GM06990 (cell line): ENCODE measurements at regions not wholly inside any gene's neighbourhood (a gene's known extent, or its start where the extent isn't known, plus 50 kb on each side); places are given as distances from the start of the nearest gene placed in this dataset.
"Not testable (repeated sequence)": the region's sequence is repeated elsewhere in the genome, so short reads cannot be mapped to it uniquely, and the experiment has no call there.

ENCODE experiments used
- DNase-seq: peaks from one replicate; pipeline ENCODE4 v3.0.0-alpha.2; 2011; ENCODE audit not compliant: insufficient read length; ENCODE audit errors: extremely low read depth
- H3K27me3 ChIP-seq: replicated peaks from 2 replicates; pipeline ENCODE4 v1.6.0; 2011; ENCODE audit warnings: low read length; ENCODE audit not compliant: control insufficient read depth, insufficient read depth
- H3K36me3 ChIP-seq: 2 replicates; pipeline ENCODE4 v1.5.1; 2011; ENCODE audit warnings: low read length; ENCODE audit not compliant: control insufficient read depth, insufficient read depth
- H3K4me3 ChIP-seq: replicated peaks from 2 replicates; pipeline ENCODE4 v1.5.1; 2011; ENCODE audit warnings: low read depth, mild to moderate bottlenecking, control low read depth, low read length
- TF ChIP-seq, protein P1 (sequence below): IDR thresholded peaks from 2 replicates; pipeline ENCODE4 v1.5.1; 2011; ENCODE audit warnings: low read length, control low read depth, mild to moderate bottlenecking, inconsistent platforms; ENCODE audit not compliant: insufficient read depth, poor library complexity, severe bottlenecking

DNA sequence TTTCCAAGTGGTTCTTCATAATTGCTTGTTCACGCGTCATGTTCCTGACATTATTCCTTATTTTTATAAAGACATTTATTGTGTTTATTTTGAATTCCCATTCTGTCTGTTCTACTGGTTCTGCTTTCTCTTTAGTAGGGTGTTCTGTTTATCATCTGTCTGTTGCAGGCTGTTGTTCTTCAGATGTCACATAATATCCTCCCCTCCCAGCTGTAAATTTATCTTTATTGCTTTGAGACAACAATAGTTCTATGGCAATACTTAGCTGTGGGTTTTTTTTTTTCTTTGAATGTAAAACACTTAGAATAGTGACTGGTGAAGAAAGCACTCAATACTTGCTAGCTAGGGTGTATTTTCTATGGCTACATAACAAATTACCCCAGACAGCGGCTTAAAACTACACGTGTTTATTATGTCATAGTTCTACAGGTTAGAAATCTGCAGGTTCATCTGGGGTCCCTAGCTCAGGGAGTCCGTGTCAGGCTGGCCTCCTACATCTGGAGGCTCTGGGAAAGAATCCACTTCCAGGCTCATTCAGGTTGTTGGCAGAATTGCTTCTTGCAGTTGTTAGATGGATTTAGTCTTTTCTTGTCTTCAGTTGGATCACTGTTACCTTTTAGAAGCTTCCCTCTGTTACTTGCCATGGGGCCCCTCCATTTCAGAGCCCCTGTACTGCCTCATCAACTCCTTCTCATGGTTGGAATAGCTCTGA is 63.4 kb upstream of the ENPEP start:
- Histone ChIP-seq H3K4me3 (no peak overlapping the region), H3K27me3 (no peaks in the 10 kb centered on the region), H3K36me3 (no peaks in the 10 kb centered on the region)
- TF ChIP-seq, protein P1, sequence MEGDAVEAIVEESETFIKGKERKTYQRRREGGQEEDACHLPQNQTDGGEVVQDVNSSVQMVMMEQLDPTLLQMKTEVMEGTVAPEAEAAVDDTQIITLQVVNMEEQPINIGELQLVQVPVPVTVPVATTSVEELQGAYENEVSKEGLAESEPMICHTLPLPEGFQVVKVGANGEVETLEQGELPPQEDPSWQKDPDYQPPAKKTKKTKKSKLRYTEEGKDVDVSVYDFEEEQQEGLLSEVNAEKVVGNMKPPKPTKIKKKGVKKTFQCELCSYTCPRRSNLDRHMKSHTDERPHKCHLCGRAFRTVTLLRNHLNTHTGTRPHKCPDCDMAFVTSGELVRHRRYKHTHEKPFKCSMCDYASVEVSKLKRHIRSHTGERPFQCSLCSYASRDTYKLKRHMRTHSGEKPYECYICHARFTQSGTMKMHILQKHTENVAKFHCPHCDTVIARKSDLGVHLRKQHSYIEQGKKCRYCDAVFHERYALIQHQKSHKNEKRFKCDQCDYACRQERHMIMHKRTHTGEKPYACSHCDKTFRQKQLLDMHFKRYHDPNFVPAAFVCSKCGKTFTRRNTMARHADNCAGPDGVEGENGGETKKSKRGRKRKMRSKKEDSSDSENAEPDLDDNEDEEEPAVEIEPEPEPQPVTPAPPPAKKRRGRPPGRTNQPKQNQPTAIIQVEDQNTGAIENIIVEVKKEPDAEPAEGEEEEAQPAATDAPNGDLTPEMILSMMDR = no peak
- DNase-seq = no peak

DNA sequence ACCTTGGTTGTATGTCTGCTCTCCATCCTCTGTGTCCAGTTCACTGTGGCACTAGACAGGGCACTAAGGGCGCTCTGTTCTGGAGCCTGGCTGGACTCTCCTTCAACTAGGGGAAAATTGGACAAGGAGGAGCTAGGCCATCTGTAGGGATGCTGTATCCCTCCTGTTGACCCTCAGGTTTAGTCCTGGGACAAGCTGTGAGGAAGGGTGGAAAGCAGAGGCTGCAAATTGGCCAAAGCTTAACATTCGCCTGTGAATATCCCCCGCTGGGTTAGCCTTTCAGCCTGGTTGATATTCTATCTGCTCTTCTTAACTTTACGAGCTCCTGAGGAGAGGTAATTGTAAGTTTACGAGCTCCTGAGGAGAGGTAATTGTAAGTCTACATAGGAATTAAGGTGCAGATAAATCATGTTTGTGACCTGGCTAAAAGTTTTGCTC is 64.4 kb upstream of the ENPEP start:
- no peaks in the 10 kb centered on the region for H3K27me3 ChIP-seq
- DNase-seq = no peak
- no peaks in the 10 kb centered on the region for H3K36me3 ChIP-seq
- TF ChIP-seq, protein P1 = no peak
- no peak overlapping the region for H3K4me3 ChIP-seq

DNA sequence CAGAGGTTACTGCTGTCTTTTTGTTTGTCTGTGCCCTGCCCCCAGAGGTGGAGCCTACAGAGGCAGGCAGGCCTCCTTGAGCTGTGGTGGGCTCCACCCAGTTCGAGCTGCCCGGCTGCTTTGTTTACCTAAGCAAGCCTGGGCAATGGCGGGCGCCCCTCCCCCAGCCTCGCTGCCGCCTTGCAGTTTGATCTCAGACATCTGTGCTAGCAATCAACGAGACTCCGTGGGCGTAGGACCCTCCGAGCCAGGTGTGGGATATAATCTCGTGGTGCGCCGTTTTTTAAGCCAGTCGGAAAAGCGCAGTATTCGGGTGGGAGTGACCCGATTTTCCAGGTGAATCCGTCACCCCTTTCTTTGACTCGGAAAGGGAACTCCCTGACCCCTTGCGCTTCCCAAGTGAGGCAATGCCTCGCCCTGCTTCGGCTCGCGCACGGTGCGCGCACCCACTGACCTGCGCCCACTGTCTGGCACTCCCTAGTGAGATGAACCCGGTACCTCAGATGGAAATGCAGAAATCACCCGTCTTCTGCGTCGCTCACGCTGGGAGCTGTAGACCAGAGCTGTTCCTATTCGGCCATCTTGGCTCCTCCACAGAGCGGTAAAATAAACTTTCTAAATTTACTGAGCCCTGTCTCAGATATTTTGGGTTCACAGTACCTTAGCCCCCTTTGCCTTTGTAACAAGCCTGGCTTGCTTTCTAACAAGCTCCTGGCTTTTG is 64.9 kb upstream of the ENPEP start:
- H3K4me3 ChIP-seq, H3K36me3 ChIP-seq, DNase-seq, H3K27me3 ChIP-seq: not testable (repeated sequence)

DNA sequence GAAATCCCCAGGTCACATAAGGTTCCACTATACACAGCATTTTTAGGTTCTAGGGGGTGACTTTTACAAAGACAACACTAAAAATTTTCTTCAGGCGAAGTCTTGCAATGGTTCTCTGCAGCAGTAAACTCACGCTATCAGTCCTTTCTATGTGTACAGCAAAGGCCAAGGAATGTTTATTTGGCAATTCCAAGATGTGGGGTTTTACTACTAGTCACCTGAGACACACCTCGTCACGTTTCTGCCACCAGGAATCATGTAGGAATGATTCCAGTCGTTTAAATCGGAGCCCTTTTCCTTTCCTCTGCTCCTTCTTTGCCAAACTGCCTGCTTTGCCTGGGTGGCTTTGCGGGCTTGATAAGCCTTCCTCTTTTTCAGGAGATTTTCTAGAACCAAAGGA is 75.9 kb upstream of the ENPEP start:
- no peaks in the 10 kb centered on the region for H3K36me3 ChIP-seq
- no peak overlapping the region for H3K4me3 ChIP-seq
- DNase-seq = no peak
- TF ChIP-seq, protein P1 = no peak
- H3K27me3 ChIP-seq = no peaks in the 10 kb centered on the region; the same call in 1 of the 2 replicates

DNA sequence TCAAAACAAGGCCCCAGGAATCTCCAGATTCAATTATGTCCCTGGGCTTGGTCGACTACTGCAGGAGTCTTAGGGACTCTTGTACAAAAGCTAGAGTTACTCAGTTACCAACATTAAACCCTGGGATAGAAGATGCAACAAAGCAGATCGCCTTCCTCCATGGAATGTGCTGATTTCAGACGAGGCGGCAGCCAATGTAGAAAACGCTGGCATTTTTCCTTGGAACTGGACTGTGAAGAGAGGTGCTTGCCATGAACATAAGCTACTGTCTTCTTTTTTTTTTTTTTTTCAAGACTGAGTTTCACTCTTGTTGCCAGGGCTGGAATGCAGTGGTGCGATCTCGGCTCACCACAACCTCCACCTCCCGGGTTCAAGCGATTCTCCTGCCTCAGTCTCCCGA is 76.9 kb upstream of the ENPEP start:
- H3K27me3 ChIP-seq, H3K36me3 ChIP-seq, DNase-seq, H3K4me3 ChIP-seq: not testable (repeated sequence)

DNA sequence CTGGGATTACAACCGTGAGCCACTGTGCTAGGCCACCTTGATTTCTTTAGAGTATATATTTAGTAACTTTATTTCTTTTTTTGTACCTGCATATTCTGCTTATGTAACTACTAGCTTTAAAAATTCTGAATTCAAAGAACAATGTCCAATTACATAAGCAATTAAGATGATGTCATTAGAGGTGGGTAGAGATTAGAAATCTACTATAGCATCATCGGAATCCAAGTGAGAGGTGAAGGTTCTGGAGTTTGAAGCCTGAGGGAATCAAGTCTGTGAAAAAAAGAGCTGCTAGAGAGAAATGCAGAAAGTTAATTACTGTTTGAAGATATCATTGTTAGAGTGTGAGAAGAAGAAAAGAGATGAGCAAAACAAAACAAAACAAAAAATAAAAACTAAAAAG is 79.0 kb upstream of the ENPEP start:
- Histone ChIP-seq H3K36me3 (no peaks in the 10 kb centered on the region), H3K4me3 (no peak overlapping the region), H3K27me3 (no peaks in the 10 kb centered on the region)
- DNase-seq = no peak
- TF ChIP-seq, protein P1 = no peak
